Skeletal muscle tissue (tissue), 3 donors: ENCODE measurements at regions not wholly inside any gene's neighbourhood (a gene's known extent, or its start where the extent isn't known, plus 50 kb on each side); places are given as distances from the start of the nearest gene placed in this dataset.
"Not testable (repeated sequence)": the region's sequence is repeated elsewhere in the genome, so short reads cannot be mapped to it uniquely, and the experiment has no call there.

Source experiments
- H3K27ac ChIP-seq: one replicate; pipeline ENCODE4 v1.7.0; 2013; ENCODE audit warnings: mild to moderate bottlenecking, low read depth, low read length, inconsistent platforms
- H3K27me3 ChIP-seq, 3 donors: one replicate each; pipeline ENCODE4 v1.7.0; 2013; ENCODE audit warnings: low read length in 3 of 3; ENCODE audit not compliant: control insufficient read depth in 3 of 3, insufficient read depth in 3 of 3
- H3K36me3 ChIP-seq, 3 donors: one replicate each; pipeline ENCODE4 v1.7.0; 2013; ENCODE audit warnings: low read length in 3 of 3; ENCODE audit not compliant: control insufficient read depth in 3 of 3, insufficient read depth in 3 of 3
- H3K4me1 ChIP-seq, 3 donors: one replicate each; pipeline ENCODE4 v1.7.0; 2013; ENCODE audit warnings: low read length in 3 of 3, mild to moderate bottlenecking in 3 of 3; ENCODE audit not compliant: control insufficient read depth in 3 of 3, insufficient read depth in 3 of 3
- H3K4me3 ChIP-seq, 3 donors: one replicate each; pipeline ENCODE4 v1.7.0; 2013; ENCODE audit warnings: low read length in 3 of 3
- H3K9ac ChIP-seq, 3 donors: one replicate each; pipeline ENCODE4 v1.7.0; 2013; ENCODE audit warnings: low read length in 3 of 3, mild to moderate bottlenecking in 3 of 3, moderate library complexity in 2 of 3, low read depth in 1 of 3
- H3K9me3 ChIP-seq, 3 donors: one replicate each; pipeline ENCODE4 v1.7.0; 2013; ENCODE audit warnings: low read length in 3 of 3; ENCODE audit not compliant: control insufficient read depth in 3 of 3
- donor health status: Osteomylitis.

DNA sequence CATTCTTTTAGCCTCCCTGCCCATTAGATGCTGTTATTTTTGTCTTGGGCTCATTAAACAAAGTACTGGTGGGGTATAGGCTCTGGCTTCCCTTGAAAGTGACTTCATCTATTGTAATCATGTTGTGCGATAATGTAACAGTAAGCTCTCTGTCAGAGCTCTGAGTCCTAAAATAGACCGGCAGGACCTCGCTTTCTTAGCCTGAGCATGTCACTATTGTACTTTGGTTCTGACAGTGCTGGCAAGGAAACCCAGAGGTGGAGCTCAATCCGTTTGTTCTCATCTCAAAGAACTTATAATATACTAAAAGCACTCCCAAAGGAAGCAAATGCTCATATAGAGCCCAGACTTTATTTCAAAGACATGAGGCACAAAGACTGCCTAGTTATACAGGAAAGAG, 339.1 kb upstream of the CCNH start:
- no peaks in the 10 kb centered on the region for H3K4me1 ChIP-seq
- H3K9me3 ChIP-seq: no peaks in the 10 kb centered on the region
- no peak overlapping the region for H3K27ac ChIP-seq
- H3K4me3 ChIP-seq: no peak overlapping the region
- H3K27me3 ChIP-seq: no peaks in the 10 kb centered on the region
- no peak overlapping the region for H3K9ac ChIP-seq
- no peaks in the 10 kb centered on the region for H3K36me3 ChIP-seq

DNA sequence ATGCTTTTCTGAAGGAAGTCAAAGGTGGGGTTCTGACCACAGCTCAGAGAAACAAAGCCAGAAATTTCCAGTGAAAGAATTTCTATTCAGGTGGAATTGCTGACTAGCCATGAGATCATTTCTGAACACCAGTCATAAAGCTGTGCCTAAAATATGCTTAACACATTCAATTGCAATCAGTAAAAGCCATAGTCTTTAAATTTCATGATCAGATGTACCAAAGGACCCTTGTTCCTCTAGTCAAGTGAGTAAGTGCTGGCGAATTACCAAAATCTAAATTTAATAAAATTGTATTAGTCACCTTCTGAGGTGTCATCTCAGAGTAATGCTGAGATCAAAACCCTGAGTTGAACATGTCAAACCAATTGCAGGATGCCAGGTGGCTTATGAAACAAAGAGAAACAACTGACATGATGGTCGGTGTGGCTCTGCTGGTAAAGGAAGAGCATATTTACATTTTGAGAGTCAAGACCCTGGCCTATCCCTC, 334.2 kb upstream of the CCNH start:
- Histone ChIP-seq H3K9me3 (no peaks in the 10 kb centered on the region), H3K27ac (no peak overlapping the region), H3K27me3 (no peaks in the 10 kb centered on the region), H3K4me1 (no peaks in the 10 kb centered on the region), H3K9ac (no peak overlapping the region), H3K4me3 (no peak overlapping the region), H3K36me3 (no peaks in the 10 kb centered on the region)

GRCh38 chr5:87746341-87746740, 333.6 kb upstream of the CCNH start:
- no peaks in the 10 kb centered on the region for H3K36me3 ChIP-seq
- H3K27me3 ChIP-seq: no peaks in the 10 kb centered on the region
- no peak overlapping the region for H3K27ac ChIP-seq
- no peak overlapping the region for H3K9ac ChIP-seq
- H3K4me3 ChIP-seq: no peak overlapping the region
- H3K9me3 ChIP-seq: no peaks in the 10 kb centered on the region
- H3K4me1 ChIP-seq: no peaks in the 10 kb centered on the region

GRCh38 chr5:87741881-87742280, 329.2 kb upstream of the CCNH start:
- no peaks in the 10 kb centered on the region for H3K36me3 ChIP-seq

DNA sequence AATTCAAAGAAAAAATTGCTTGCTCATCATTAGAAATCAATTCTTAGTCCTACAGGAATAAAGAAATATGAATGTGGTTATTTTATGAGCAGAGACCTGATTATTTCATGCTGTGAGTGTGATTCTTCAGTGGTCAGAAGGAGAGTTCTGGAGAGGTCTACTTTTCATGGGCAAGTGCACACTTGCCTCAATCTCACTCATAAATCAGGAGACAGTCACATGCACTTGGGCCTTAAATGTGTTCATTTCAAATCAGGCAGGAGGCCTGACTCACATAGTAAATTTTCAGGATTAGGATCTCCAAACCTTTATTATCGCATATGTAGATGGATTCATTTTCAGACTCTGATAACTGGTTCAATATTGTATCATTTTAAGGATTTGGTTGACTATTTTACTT, 323.2 kb upstream of the CCNH start:
- Histone ChIP-seq H3K4me3 (no peak overlapping the region), H3K27ac (no peak overlapping the region), H3K9ac (no peak overlapping the region), H3K9me3 (no peaks in the 10 kb centered on the region), H3K36me3 (no peaks in the 10 kb centered on the region), H3K4me1 (no peaks in the 10 kb centered on the region), H3K27me3 (no peaks in the 10 kb centered on the region)

More at GRCh38 chr5:87741881-87742280, 329.2 kb upstream of the CCNH start:
- no peaks in the 10 kb centered on the region for H3K27me3 ChIP-seq
- H3K9me3 ChIP-seq: no peaks in the 10 kb centered on the region
- no peak overlapping the region for H3K27ac ChIP-seq
- no peak overlapping the region for H3K4me3 ChIP-seq
- no peak overlapping the region for H3K9ac ChIP-seq
- H3K4me1 ChIP-seq: no peaks in the 10 kb centered on the region

DNA sequence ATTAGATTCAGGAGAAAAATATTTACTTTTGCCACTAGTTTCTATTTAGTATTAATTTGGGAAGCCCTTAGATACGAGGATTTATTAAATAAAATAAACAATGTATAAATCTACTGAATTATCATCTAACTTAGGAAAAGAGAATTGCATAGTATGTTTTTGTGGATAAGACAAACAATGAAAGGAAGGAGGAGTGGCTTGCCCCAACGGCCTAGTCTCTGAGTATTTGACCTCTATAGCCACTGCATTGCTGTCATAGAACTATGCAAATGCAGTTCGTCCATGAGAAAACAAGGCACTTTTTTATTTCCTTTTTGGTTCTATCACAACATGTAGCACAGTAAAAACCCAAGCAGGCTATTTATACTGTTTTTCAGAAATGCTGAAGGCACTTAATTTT, 321.2 kb upstream of the CCNH start:
- Histone ChIP-seq H3K36me3 (no peaks in the 10 kb centered on the region), H3K9ac (no peak overlapping the region), H3K27ac (no peak overlapping the region)

DNA sequence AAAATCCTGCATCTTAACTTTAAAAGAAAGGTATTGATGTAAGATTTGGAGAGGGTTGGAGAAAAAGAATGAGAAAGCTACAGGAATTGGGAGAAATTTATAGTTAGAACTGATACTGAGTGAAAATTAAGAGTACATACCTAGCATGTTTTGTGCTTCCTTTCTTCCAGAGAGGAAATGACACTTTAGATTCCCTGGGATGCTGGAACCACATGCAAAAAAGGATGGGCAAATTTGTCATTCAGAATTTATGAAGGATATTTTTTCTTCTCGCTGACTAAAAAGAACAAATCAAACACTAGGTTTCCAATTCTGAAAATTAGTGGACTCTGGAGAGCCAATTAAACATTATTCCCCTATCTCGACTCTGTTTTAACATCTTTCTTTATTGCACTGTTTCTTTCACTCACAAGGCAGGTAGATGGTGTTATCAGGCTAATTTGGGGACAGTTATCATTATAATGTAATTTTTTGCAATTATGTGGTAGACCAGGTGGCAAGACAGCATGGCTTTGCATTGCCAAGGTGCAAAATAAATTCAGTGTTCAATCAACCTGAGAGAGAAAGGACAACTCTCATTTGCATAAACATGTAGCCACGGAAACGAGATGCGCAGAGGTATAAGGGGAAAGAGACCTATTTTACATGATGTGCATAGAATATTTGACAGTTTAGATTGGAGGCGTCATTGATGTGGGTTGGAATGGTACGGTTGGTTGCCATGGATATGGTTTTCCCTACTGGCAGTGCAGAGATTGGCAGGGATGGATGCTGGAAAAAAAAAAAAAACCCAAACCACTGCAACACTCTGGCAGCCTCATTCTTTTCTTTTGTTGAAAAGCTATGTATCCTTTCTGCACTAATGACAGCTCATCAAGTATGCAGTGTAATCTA, 320.4 kb upstream of the CCNH start:
- H3K27ac ChIP-seq: no peak overlapping the region
- no peak overlapping the region for H3K4me3 ChIP-seq
- no peaks in the 10 kb centered on the region for H3K36me3 ChIP-seq
- no peak overlapping the region for H3K9ac ChIP-seq
- no peaks in the 10 kb centered on the region for H3K27me3 ChIP-seq
- H3K4me1 ChIP-seq: no peaks in the 10 kb centered on the region
- no peaks in the 10 kb centered on the region for H3K9me3 ChIP-seq

More for the DNA sequence above, 321.2 kb upstream of the CCNH start:
- Histone ChIP-seq H3K4me1 (no peaks in the 10 kb centered on the region), H3K27me3 (no peaks in the 10 kb centered on the region), H3K4me3 (no peak overlapping the region), H3K9me3 (no peaks in the 10 kb centered on the region)

- Histone ChIP-seq H3K9ac (no peak overlapping the region), H3K36me3 (no peaks in the 10 kb centered on the region), H3K27me3 (no peaks in the 10 kb centered on the region), H3K27ac (no peak overlapping the region), H3K4me3 (no peak overlapping the region), H3K4me1 (no peaks in the 10 kb centered on the region), H3K9me3 (no peaks in the 10 kb centered on the region)
Observed at GRCh38 chr5:87729781-87730180, 317.1 kb upstream of the CCNH start.

DNA sequence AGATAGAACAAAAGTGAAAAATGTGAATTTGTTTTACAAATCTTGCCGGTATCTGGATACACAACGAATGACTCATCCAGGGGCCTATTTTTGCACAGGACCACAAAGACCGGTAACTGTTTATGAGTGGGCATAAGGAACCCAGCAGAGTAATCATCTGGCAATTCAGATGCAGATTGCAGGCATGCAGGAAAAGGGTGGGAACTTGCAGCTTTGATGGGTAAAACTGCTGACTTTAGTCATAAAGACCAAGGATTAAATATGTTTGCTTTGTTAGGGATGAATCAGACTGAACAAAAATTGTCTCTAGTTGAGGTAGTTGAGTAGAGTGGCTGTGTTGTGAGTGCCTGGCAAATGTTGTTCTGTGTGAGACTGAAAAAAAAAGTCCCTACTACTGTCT, 309.6 kb upstream of the CCNH start:
- H3K9me3 ChIP-seq: no peaks in the 10 kb centered on the region
- no peak overlapping the region for H3K9ac ChIP-seq
- H3K4me1 ChIP-seq: no peaks in the 10 kb centered on the region
- no peaks in the 10 kb centered on the region for H3K36me3 ChIP-seq
- no peak overlapping the region for H3K4me3 ChIP-seq
- H3K27me3 ChIP-seq: no peaks in the 10 kb centered on the region
- H3K27ac ChIP-seq: no peak overlapping the region

- H3K9ac ChIP-seq, H3K4me3 ChIP-seq, H3K27ac ChIP-seq: not testable (repeated sequence)
Observed at GRCh38 chr5:87718224-87718925, 305.6 kb upstream of the CCNH start.

More at GRCh38 chr5:87718224-87718925, 305.6 kb upstream of the CCNH start:
- H3K4me1 ChIP-seq, H3K27me3 ChIP-seq, H3K36me3 ChIP-seq, H3K9me3 ChIP-seq: not testable (repeated sequence)
